IMR-90 (cell line): ENCODE measurements at regions not wholly inside any gene's neighbourhood (a gene's known extent, or its start where the extent isn't known, plus 50 kb on each side); places are given as distances from the start of the nearest gene placed in this dataset.

Source experiments
- ATAC-seq: fragments of 200-7000 bp; cut with Tn5 transposase; 2 replicates; pipeline ENCODE4 v1.9.1; 2020; ENCODE audit warnings: low read depth, mild to moderate bottlenecking, moderate library complexity
- BruUV-seq: library from RNA; stranded (reverse); fragments of 400-500 nt; replicated peaks from 2 replicates; lab custom pipeline; 2021; lab: Mats Ljungman, UMichigan
- CTCF ChIA-PET: fragments of 300-600 bp; formaldehyde crosslinking; extraction: SDS; loops from one replicate; lab custom pipeline; 2021; ENCODE audit warnings: antibody characterized with exemption; lab: Yijun Ruan, JAX
- POLR2A ChIA-PET: fragments of 300-600 bp; sonication (Branson Sonifier 250); formaldehyde crosslinking; loops from one replicate; lab custom pipeline; 2022; ENCODE audit warnings: antibody characterized with exemption; ENCODE audit not compliant: unreplicated experiment; lab: Charles Lee
- DNase-seq: peaks from one replicate; pipeline ENCODE4 v3.0.0; 2013
- H2AFZ ChIP-seq: replicated peaks from 2 replicates; pipeline ENCODE3; 2013; ENCODE audit warnings: low read length, mild to moderate bottlenecking; ENCODE audit not compliant: poor library complexity
- H2AK5ac ChIP-seq: 2 replicates; pipeline ENCODE4 v1.6.1; 2013; ENCODE audit warnings: low read depth, low read length, inconsistent platforms
- H2AK9ac ChIP-seq: replicated peaks from 2 replicates; pipeline ENCODE3; 2013; ENCODE audit warnings: mild to moderate bottlenecking, low read depth, low read length, moderate library complexity; ENCODE audit not compliant: poor library complexity
- H2BK120ac ChIP-seq: 2 replicates; pipeline ENCODE4 v1.6.1; 2013; ENCODE audit warnings: low read depth, low read length, inconsistent platforms
- H2BK15ac ChIP-seq: 3 replicates; pipeline ENCODE4 v1.6.1; 2013; ENCODE audit warnings: low read depth, low read length, inconsistent platforms
- H2BK20ac ChIP-seq: 2 replicates; pipeline ENCODE4 v1.6.1; 2013; ENCODE audit warnings: low read depth, mild to moderate bottlenecking, inconsistent platforms, low read length, moderate library complexity
- H2BK5ac ChIP-seq: 2 replicates; pipeline ENCODE4 v1.6.1; 2013; ENCODE audit warnings: mild to moderate bottlenecking, low read depth, low read length, inconsistent platforms; ENCODE audit not compliant: poor library complexity, severe bottlenecking
- H3K14ac ChIP-seq: replicated peaks from 2 replicates; pipeline ENCODE4 v1.6.1; 2013; ENCODE audit warnings: low read depth, low read length, inconsistent platforms
- H3K18ac ChIP-seq: 2 replicates; pipeline ENCODE4 v1.6.1; 2013; ENCODE audit warnings: low read depth, low read length, control low read depth
- H3K23ac ChIP-seq: 2 replicates; pipeline ENCODE4 v1.6.1; 2013; ENCODE audit warnings: low read depth, low read length, inconsistent platforms
- H3K27ac ChIP-seq: 2 replicates; pipeline ENCODE4 v1.5.1; 2013; ENCODE audit warnings: mild to moderate bottlenecking, control low read depth, low read length; ENCODE audit not compliant: insufficient read depth
- H3K27me3 ChIP-seq: 2 replicates; pipeline ENCODE4 v1.6.1; 2013; ENCODE audit warnings: low read length; ENCODE audit not compliant: control insufficient read depth, insufficient read depth
- H3K36me3 ChIP-seq: 2 replicates; pipeline ENCODE4 v1.6.1; 2013; ENCODE audit warnings: low read length, mixed read lengths; ENCODE audit not compliant: control insufficient read depth, insufficient read depth
- H3K4ac ChIP-seq: 2 replicates; pipeline ENCODE4 v1.6.1; 2013; ENCODE audit warnings: low read depth, low read length, inconsistent platforms
- H3K4me1 ChIP-seq: 2 replicates; pipeline ENCODE4 v1.6.1; 2013; ENCODE audit warnings: low read length, mixed read lengths; ENCODE audit not compliant: control insufficient read depth, insufficient read depth
- H3K4me2 ChIP-seq: 2 replicates; pipeline ENCODE4 v1.6.1; 2013; ENCODE audit warnings: low read depth, mild to moderate bottlenecking, control low read depth, low read length, moderate library complexity
- H3K4me3 ChIP-seq: 2 replicates; pipeline ENCODE4 v1.5.1; 2013; ENCODE audit warnings: low read depth, mild to moderate bottlenecking, control low read depth, low read length, moderate library complexity; ENCODE audit not compliant: insufficient read depth
- H3K56ac ChIP-seq: 2 replicates; pipeline ENCODE4 v1.6.1; 2013; ENCODE audit warnings: low read length, inconsistent platforms; ENCODE audit not compliant: insufficient read depth; ENCODE audit errors: extremely low read depth
- H3K79me1 ChIP-seq, 2 experiments: 2 replicates each; pipeline ENCODE4 v1.6.1; 2013; ENCODE audit warnings: low read length in 2 of 2, inconsistent platforms in 1 of 2, low read depth in 1 of 2
- H3K9ac ChIP-seq: 2 replicates; pipeline ENCODE4 v1.6.1; 2013; ENCODE audit warnings: low read depth, low read length, control low read depth
- H3K9me1 ChIP-seq: 2 replicates; pipeline ENCODE4 v1.6.1; 2013; ENCODE audit warnings: low read length, inconsistent platforms; ENCODE audit not compliant: insufficient read depth
- H3K9me3 ChIP-seq: 2 replicates; pipeline ENCODE4 v1.6.1; 2013; ENCODE audit warnings: low read length; ENCODE audit not compliant: control insufficient read depth, insufficient read depth
- H4K20me1 ChIP-seq: 2 replicates; pipeline ENCODE4 v1.6.1; 2013; ENCODE audit warnings: low read length, inconsistent platforms; ENCODE audit not compliant: insufficient read depth
- H4K5ac ChIP-seq: 2 replicates; pipeline ENCODE4 v1.6.1; 2013; ENCODE audit warnings: mild to moderate bottlenecking, low read depth, low read length, control low read depth
- H4K8ac ChIP-seq, 2 experiments: 2 replicates each; pipeline ENCODE4 v1.6.1; 2013; ENCODE audit warnings: low read depth in 2 of 2, low read length in 2 of 2, control low read depth in 1 of 2, inconsistent platforms in 1 of 2
- H4K91ac ChIP-seq: 2 replicates; pipeline ENCODE4 v1.6.1; 2013; ENCODE audit warnings: low read depth, low read length, inconsistent platforms; ENCODE audit not compliant: insufficient read depth
- CEBPB ChIP-seq: IDR thresholded peaks from 2 replicates; pipeline ENCODE4 v1.6.1; 2012; ENCODE audit warnings: low read depth, low read length, improper control_type of control experiment
- CHD1 ChIP-seq: IDR thresholded peaks from 2 replicates; pipeline ENCODE4 v1.6.1; 2012; ENCODE audit warnings: low read depth, low read length, improper control_type of control experiment
- FOS ChIP-seq: fragments of 150-350 bp; IDR thresholded peaks from 2 replicates; pipeline ENCODE4 v1.6.1; 2016; ENCODE audit warnings: low read depth, low read length
- MAFK ChIP-seq: IDR thresholded peaks from 2 replicates; pipeline ENCODE4 v1.6.1; 2012; ENCODE audit warnings: low read depth, low read length, improper control_type of control experiment
- MXI1 ChIP-seq: IDR thresholded peaks from 2 replicates; pipeline ENCODE4 v1.6.1; 2012; ENCODE audit warnings: low read depth, mild to moderate bottlenecking, low read length, moderate library complexity, borderline replicate concordance
- NFE2L2 ChIP-seq: fragments of 150-350 bp; IDR thresholded peaks from 2 replicates; pipeline ENCODE4 v1.6.1; 2016; ENCODE audit warnings: low read depth, mild to moderate bottlenecking, low read length
- POLR2A ChIP-seq: IDR thresholded peaks from 2 replicates; pipeline ENCODE4 v1.6.1; 2012; ENCODE audit warnings: mild to moderate bottlenecking, low read depth, low read length
- RAD21 ChIP-seq: IDR thresholded peaks from 2 replicates; pipeline ENCODE4 v1.6.1; 2012; ENCODE audit warnings: low read length, improper control_type of control experiment
- SMC3 ChIP-seq: fragments of 150-350 bp; IDR thresholded peaks from 2 replicates; pipeline ENCODE4 v1.6.1; 2016; ENCODE audit warnings: low read depth, mild to moderate bottlenecking, antibody characterized with exemption, low read length, moderate library complexity
- WGBS, 2 experiments: methylation state at CpG; one replicate each; pipeline versions ENCODE4 v1.1.5 to v1.1.7; 2013; ENCODE audit warnings: missing lambda C conversion rate in 2 of 2; ENCODE audit not compliant: insufficient read length in 1 of 2; ENCODE audit errors: extremely low coverage in 2 of 2; 5-methylcytosine and 5-hydroxymethylcytosine counted together
- dilution Hi-C: fragments of 300-500 bp; cut with HindIII; formaldehyde crosslinking; loops from one replicate; pipeline ENCODE4 v1.14.3; 2018; ENCODE audit warnings: low sequenced_read_pairs; ENCODE audit not compliant: unreplicated experiment
- in situ Hi-C: fragments of 300-500 bp; cut with MboI; formaldehyde crosslinking; loops from 3 replicates; pipeline ENCODE4 v1.14.3; 2019; ENCODE audit warnings: low sequenced_read_pairs, inconsistent platforms, mixed read lengths
- intact Hi-C: fragments of 100-400 bp; cut with micrococcal nuclease; formaldehyde crosslinking; loops from 2 replicates; pipeline ENCODE4 v1.10.0; 2022
- TF ChIP-seq, protein P1 (sequence below): fragments of 150-350 bp; IDR thresholded peaks from 2 replicates; pipeline ENCODE4 v1.6.1; 2016; ENCODE audit warnings: low read depth, mild to moderate bottlenecking, low read length, moderate library complexity, borderline replicate concordance
- TF ChIP-seq, protein P2 (sequence below): conservative IDR thresholded peaks from 2 replicates; pipeline ENCODE4 v1.5.1; 2012; ENCODE audit warnings: mild to moderate bottlenecking, low read depth, low read length, improper control_type of control experiment

DNA sequence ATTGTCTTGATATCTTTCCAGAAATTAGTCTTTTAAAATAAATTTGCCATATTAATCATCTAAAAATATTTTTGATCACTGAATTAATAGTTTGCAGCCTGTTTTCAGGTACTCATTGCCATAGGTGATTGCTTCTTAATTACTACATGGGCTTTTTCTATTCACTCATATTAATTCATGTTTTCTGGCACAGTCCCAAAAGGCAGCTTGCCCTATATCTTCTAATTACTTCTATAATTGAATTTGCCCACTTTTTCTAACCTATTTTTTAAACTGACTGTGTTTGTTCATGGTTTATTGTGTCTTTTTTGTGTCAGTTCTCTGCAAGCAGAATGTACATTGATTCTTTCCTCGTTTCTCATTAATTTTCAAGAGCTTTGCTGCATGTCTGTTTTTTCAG lies 85.7 kb upstream of the SOX2 start:
- Histone ChIP-seq H2BK120ac (no peak overlapping the region), H3K27ac (no peak overlapping the region), H2BK15ac (no peak overlapping the region), H3K14ac (no peak overlapping the region), H3K79me1 (no peaks in the 10 kb centered on the region), H2AK9ac (no peak overlapping the region), H3K4me1 (no peaks in the 10 kb centered on the region), H2AFZ (no peak overlapping the region), H2AK5ac (no peak overlapping the region), H3K36me3 (no peaks in the 10 kb centered on the region), H4K91ac (no peak overlapping the region), H3K4ac (no peak overlapping the region), H3K56ac (no peak overlapping the region), H2BK5ac (no peak overlapping the region), H3K18ac (no peak overlapping the region), H3K23ac (no peak overlapping the region), H2BK20ac (no peak overlapping the region), H4K8ac (no peak overlapping the region), H3K27me3 (no peaks in the 10 kb centered on the region), H4K5ac (no peak overlapping the region), H4K20me1 (no peaks in the 10 kb centered on the region), H3K4me2 (no peak overlapping the region), H3K9me1 (no peaks in the 10 kb centered on the region), H3K4me3 (no peak overlapping the region), H3K9me3 (peaks cover 3% of the 10 kb centered on the region; the same call in 1 of the 2 replicates), H3K9ac (no peak overlapping the region)
- TF ChIP-seq RAD21, result no peak
- TF ChIP-seq MAFK, result no peak
- no peak for TF ChIP-seq MXI1
- TF ChIP-seq CEBPB, result no peak
- TF ChIP-seq, protein P1, sequence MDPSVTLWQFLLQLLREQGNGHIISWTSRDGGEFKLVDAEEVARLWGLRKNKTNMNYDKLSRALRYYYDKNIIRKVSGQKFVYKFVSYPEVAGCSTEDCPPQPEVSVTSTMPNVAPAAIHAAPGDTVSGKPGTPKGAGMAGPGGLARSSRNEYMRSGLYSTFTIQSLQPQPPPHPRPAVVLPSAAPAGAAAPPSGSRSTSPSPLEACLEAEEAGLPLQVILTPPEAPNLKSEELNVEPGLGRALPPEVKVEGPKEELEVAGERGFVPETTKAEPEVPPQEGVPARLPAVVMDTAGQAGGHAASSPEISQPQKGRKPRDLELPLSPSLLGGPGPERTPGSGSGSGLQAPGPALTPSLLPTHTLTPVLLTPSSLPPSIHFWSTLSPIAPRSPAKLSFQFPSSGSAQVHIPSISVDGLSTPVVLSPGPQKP, result no peak
- no peak for TF ChIP-seq CHD1
- no peak for TF ChIP-seq NFE2L2
- no peak for TF ChIP-seq SMC3
- no peak for TF ChIP-seq FOS
- TF ChIP-seq POLR2A, result no peak
- TF ChIP-seq, protein P2, sequence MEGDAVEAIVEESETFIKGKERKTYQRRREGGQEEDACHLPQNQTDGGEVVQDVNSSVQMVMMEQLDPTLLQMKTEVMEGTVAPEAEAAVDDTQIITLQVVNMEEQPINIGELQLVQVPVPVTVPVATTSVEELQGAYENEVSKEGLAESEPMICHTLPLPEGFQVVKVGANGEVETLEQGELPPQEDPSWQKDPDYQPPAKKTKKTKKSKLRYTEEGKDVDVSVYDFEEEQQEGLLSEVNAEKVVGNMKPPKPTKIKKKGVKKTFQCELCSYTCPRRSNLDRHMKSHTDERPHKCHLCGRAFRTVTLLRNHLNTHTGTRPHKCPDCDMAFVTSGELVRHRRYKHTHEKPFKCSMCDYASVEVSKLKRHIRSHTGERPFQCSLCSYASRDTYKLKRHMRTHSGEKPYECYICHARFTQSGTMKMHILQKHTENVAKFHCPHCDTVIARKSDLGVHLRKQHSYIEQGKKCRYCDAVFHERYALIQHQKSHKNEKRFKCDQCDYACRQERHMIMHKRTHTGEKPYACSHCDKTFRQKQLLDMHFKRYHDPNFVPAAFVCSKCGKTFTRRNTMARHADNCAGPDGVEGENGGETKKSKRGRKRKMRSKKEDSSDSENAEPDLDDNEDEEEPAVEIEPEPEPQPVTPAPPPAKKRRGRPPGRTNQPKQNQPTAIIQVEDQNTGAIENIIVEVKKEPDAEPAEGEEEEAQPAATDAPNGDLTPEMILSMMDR, result no peak
- DNase-seq (no peak), ATAC-seq (no peak)
- CTCF ChIA-PET, result interaction anchor here (0.6 kb wide), 1 partner anchor 874 kb away, joined by 3 read pairs; no protein-coding TSS in a partner anchor
- dilution Hi-C loops, result no loop called here
- intact Hi-C loops, result no loop called here
- in situ Hi-C loops, result no loop called here
- no TSS peak for BruUV-seq
- POLR2A ChIA-PET, result no interaction called here
- no CpG with 5 or more reads among the region's 1 CpG for WGBS, 2 experiments
